ENCODE measurements at regions not wholly inside any gene's neighbourhood (a gene's known extent, or its start where the extent isn't known, plus 50 kb on each side); places are given as distances from the start of the nearest gene placed in this dataset.

DNA sequence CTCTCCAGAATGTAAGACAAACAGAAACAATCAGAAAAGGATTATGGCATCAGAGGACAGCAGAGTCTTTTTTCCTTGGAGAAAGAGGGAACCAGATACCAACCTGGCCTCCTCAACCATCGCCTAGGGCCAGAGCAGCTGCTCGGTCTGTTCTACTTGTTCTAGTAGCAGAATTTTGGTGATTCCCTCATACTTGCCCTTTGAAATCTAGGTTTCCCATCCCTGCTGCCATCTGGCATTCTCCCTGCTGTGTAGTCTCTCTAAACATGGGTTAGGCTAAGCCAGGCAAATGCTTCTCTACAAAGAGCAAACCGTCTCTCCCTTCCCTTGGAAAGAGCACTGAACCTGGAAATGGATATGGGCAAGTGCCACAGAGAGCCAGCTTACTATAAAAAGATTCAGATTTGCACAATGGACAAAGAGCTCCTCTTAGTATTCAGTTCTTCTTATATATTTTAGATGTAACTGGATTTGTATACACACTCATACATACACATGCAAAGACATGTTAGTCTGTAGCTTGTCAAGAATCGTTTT, 208.6 kb upstream of the ST6GAL2 start:
- TF ChIP-seq GATA2 (IDR thresholded peaks at IDR 0.05; ENCODE audit: low read depth, low read length) (no peak), GATA3 (IDR thresholded peaks at IDR 0.05; ENCODE audit: low read depth, low read length) (no peak)

Data from SH-SY5Y (cell line).